Transverse colon (tissue), 4 donors: ENCODE measurements at regions not wholly inside any gene's neighbourhood (a gene's known extent, or its start where the extent isn't known, plus 50 kb on each side); places are given as distances from the start of the nearest gene placed in this dataset.

Source experiments
- DNase-seq: peaks from one replicate; pipeline ENCODE4 v3.0.0-alpha.2; 2019
- H3K27ac ChIP-seq, 4 donors: fragments of 200-600 bp; sonication (generic); 2 replicates each; pipeline ENCODE4 v1.5.1; 2016 to 2018; ENCODE audit warnings: inconsistent platforms in 4 of 4
- H3K27me3 ChIP-seq: fragments of 200-600 bp; sonication (generic); 2 replicates; pipeline ENCODE4 v1.5.1; 2017; ENCODE audit warnings: inconsistent platforms
- H3K36me3 ChIP-seq, 4 donors: fragments of 200-600 bp; sonication (generic); 2 replicates each; pipeline ENCODE4 v1.5.1; 2017 to 2019; ENCODE audit warnings: inconsistent platforms in 4 of 4
- H3K4me1 ChIP-seq, 4 donors: fragments of 200-600 bp; sonication (generic); 2 replicates each; pipeline ENCODE4 v1.5.1; 2017 to 2020; ENCODE audit warnings: inconsistent platforms in 4 of 4
- H3K4me3 ChIP-seq, 4 donors: fragments of 200-600 bp; sonication (generic); 1 replicate in 1 of 4; 2 replicates in 3 of 4; pipeline versions ENCODE4 v1.5.1 to v1.6.1; 2017 to 2019; ENCODE audit warnings: inconsistent platforms in 4 of 4
- H3K9me3 ChIP-seq, 2 donors: fragments of 200-600 bp; sonication (generic); 2 replicates each; pipeline ENCODE4 v1.5.1; 2017 to 2019; ENCODE audit warnings: inconsistent platforms in 2 of 2
- EP300 ChIP-seq: sonication (generic); formaldehyde crosslinking; IDR thresholded peaks from one replicate; pipeline ENCODE4 v1.6.1; 2017; ENCODE audit warnings: antibody characterized with exemption, low read depth
- POLR2A ChIP-seq: fragments of 450-650 bp; IDR thresholded peaks from one replicate; pipeline ENCODE4 v1.6.1; 2016; ENCODE audit warnings: antibody characterized with exemption, mild to moderate bottlenecking, moderate library complexity
- POLR2AphosphoS5 ChIP-seq, 3 donors: sonication (generic); formaldehyde crosslinking; IDR thresholded peaks; one replicate each; pipeline ENCODE4 v1.6.1; 2016; ENCODE audit warnings: antibody characterized with exemption in 3 of 3
- WGBS, 2 donors: methylation state at CpG; one replicate each; pipeline ENCODE4 v1.1.5; 2018; ENCODE audit warnings: low coverage in 1 of 2; 5-methylcytosine and 5-hydroxymethylcytosine counted together
- in situ Hi-C, 4 donors: fragments of 200-750 bp; cut with MboI; loops; one replicate each; pipeline versions ENCODE4 v1.15.0 to v1.15.1; 2017; ENCODE audit warnings: low sequenced_read_pairs in 3 of 4, low pct_ligation_motif_present in 1 of 4, low pct_unique_long_range_greater_than_20kb in 1 of 4
- intact Hi-C: fragments of 100-400 bp; cut with DNase I; formaldehyde crosslinking; loops from one replicate; pipeline ENCODE4 v1.15.1; 2023; ENCODE audit warnings: low total_unique reads
- TF ChIP-seq, protein P1 (sequence below), 5 experiments: fragments of 200-600 bp in 3 of 5; fragments of 450-650 bp in 2 of 5; sonication (generic) in 3 of 5; IDR thresholded peaks; 1 replicate in 2 of 5; 2 replicates in 3 of 5; pipeline ENCODE4 v1.5.1; 2016 to 2017; ENCODE audit warnings: antibody characterized with exemption in 5 of 5, inconsistent platforms in 3 of 5, mild to moderate bottlenecking in 2 of 5, moderate library complexity in 1 of 5

DNA sequence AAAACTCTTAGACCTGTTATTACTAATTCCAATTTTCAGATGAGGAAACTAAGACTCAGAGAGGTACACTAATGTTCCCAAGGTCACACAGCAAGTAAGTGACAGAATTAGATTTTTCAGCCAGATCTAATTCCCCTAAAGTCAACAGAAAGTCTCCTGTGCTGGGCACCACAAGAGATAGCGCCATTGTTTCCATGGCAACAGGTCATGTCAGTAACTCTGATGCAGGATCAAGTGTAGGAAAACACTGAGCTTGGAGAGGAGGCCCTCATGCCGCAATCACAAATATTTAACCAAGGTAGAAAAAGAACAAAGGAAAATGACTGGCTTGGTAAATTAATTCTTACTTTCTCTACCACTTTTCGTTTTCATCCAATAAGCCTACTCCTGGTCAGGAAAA, 166.0 kb upstream of the CDH13 start:
- TF ChIP-seq, protein P1, sequence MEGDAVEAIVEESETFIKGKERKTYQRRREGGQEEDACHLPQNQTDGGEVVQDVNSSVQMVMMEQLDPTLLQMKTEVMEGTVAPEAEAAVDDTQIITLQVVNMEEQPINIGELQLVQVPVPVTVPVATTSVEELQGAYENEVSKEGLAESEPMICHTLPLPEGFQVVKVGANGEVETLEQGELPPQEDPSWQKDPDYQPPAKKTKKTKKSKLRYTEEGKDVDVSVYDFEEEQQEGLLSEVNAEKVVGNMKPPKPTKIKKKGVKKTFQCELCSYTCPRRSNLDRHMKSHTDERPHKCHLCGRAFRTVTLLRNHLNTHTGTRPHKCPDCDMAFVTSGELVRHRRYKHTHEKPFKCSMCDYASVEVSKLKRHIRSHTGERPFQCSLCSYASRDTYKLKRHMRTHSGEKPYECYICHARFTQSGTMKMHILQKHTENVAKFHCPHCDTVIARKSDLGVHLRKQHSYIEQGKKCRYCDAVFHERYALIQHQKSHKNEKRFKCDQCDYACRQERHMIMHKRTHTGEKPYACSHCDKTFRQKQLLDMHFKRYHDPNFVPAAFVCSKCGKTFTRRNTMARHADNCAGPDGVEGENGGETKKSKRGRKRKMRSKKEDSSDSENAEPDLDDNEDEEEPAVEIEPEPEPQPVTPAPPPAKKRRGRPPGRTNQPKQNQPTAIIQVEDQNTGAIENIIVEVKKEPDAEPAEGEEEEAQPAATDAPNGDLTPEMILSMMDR (IDR thresholded peaks at IDR 0.05), result no peak
- TF ChIP-seq EP300 (no peak), POLR2AphosphoS5 (IDR thresholded peaks at IDR 0.05) (no peak)
- Histone ChIP-seq H3K36me3 (no peaks in the 10 kb centered on the region), H3K4me3 (no peak overlapping the region), H3K27ac (no peak overlapping the region), H3K4me1 (no peaks in the 10 kb centered on the region), H3K9me3 (no peaks in the 10 kb centered on the region), H3K27me3 (no peaks in the 10 kb centered on the region)
- no peak for DNase-seq
- in situ Hi-C loops (no loop called here), intact Hi-C loops (no loop called here)
- 61 to 68% methylated on average over 3 of the region's 3 CpGs for WGBS, 2 donors

DNA sequence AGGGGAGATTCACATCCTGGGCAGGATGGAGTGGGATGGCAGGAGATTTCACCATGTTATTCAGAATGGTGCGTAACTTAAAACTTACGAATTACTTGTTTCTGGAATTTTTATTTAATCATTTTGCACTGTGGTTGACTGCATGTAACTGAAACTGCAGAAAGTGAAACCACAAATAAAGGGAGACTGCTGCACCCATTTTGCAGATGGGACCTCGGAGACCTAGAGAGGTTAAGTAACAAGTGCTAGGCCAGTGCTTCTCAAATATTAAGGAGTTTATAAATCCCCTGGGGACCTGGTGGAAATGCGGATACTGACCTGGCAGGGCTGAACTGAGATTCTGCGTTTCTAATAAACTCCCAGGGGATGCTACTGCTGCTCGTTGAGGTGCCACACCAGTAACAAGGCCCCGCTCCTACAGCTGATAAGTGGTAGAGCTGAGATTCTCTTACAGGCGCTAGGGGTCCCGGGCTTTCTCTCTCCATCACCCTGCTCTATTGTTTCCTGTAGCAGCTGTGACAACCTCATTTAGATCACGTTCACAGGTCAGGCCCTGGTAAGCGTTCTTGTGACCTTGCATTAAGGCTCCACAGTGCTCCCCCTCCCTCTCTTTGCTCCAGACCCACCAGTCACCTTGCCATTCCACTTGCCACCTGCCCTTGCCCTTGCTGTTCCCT, 167.1 kb upstream of the CDH13 start:
- Histone ChIP-seq H3K27ac (no peak overlapping the region), H3K27me3 (no peaks in the 10 kb centered on the region), H3K36me3 (no peaks in the 10 kb centered on the region), H3K4me3 (no peak overlapping the region), H3K9me3 (no peaks in the 10 kb centered on the region), H3K4me1 (no peaks in the 10 kb centered on the region)
- WGBS, 2 donors, result 64 to 76% methylated on average over 5 to 11 of the region's 11 CpGs
- in situ Hi-C loops (no loop called here), intact Hi-C loops (no loop called here)
- no peak for DNase-seq
- TF ChIP-seq, protein P1 (IDR thresholded peaks at IDR 0.05), result no peak
- TF ChIP-seq POLR2AphosphoS5 (IDR thresholded peaks at IDR 0.05) (no peak), EP300 (no peak), POLR2A (no peak)

DNA sequence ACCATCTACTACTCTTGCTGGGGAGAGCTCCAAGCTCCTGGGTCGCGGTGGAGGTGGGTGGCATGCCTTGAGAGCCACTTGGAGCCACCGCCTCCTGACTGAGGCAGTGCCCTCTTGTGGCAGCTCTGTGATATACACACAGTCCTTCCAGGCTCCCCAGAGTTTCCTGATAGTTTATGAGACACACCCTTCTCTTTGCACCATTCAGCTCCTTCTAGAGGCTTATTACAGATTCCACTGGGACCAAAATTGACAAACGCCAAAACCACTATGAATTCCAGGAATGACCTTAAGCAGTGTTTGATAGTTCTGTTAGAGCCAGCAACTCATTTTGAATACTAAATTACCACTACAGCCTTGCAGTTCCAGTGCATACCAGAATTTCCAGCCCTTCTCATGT, 170.1 kb upstream of the CDH13 start:
- H3K4me3 ChIP-seq, result no peak overlapping the region
- no peaks in the 10 kb centered on the region for H3K4me1 ChIP-seq
- no peak overlapping the region for H3K27ac ChIP-seq
- TF ChIP-seq POLR2A (no peak), POLR2AphosphoS5 (IDR thresholded peaks at IDR 0.05) (no peak)
- TF ChIP-seq, protein P1 (IDR thresholded peaks at IDR 0.05), result peak; percentile 57 to 75 (median 63)
- DNase-seq, result peak; percentile 53
- no peaks in the 10 kb centered on the region for H3K9me3 ChIP-seq
- intact Hi-C loops (no loop called here), in situ Hi-C loops (no loop called here)
- H3K27me3 ChIP-seq, result no peaks in the 10 kb centered on the region
- 0 to 6% methylated on average over 1 to 4 of the region's 4 CpGs for WGBS, 2 donors
- no peaks in the 10 kb centered on the region for H3K36me3 ChIP-seq

DNA sequence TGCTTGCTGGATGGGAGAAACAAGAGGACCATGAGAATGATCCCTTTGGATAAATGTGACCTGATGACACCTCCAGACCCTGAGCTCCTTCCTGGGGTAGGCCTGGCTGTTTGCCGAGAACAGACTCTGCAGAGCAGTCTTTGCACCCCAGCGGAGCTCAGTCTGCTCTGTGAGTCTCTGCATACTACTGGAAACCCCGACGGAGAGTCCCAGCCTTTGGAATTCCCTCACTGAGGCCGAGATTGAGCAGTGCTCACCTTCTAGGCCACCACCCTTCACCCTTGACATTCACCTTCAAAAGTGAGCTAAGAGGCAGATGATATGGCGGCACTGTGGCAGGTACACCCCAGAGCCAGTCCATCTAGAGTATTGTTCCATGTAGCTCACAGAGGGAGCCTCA, 172.2 kb upstream of the CDH13 start:
- WGBS, 2 donors, result 82% methylated on average over 6 of the region's 6 CpGs; no CpG with 5 or more reads in 1 of the 2 donors

More for the DNA sequence above, 172.2 kb upstream of the CDH13 start:
- Histone ChIP-seq H3K9me3 (no peaks in the 10 kb centered on the region), H3K4me1 (no peaks in the 10 kb centered on the region), H3K27ac (no peak overlapping the region), H3K27me3 (no peaks in the 10 kb centered on the region), H3K4me3 (no peak overlapping the region), H3K36me3 (no peaks in the 10 kb centered on the region)
- no peak for TF ChIP-seq POLR2AphosphoS5 (IDR thresholded peaks at IDR 0.05)
- no peak for TF ChIP-seq EP300
- TF ChIP-seq, protein P1 (IDR thresholded peaks at IDR 0.05), result no peak
- in situ Hi-C loops (no loop called here), intact Hi-C loops (no loop called here)
- DNase-seq, result no peak
